ENCODE measurements at regions not wholly inside any gene's neighbourhood (a gene's known extent, or its start where the extent isn't known, plus 50 kb on each side); places are given as distances from the start of the nearest gene placed in this dataset.

DNA sequence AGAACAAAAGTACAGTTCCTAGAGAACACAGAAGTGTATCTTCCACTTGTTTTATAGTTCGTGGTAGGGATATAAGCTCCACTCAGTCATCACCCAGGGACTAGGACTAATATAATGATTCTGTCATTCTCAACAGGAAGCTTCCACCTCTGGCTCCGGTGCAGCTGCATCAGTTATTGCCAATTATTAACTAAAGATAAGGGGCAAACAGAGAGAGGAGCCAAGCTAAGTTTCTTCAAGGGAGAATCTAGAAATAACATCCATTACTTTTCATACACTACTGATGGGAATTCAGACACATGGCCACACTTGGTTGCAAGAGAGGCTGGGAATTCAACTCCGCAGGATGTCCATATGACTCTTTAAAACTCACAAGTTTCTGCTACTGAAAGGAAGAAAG is 917.9 kb downstream of the OLFM4 start:
- TF ChIP-seq CTCF (IDR thresholded peaks at IDR 0.05) (no peak), POLR2A (IDR thresholded peaks at IDR 0.05) (no peak)
